SU-DHL-6 (cell line): ENCODE measurements at regions not wholly inside any gene's neighbourhood (a gene's known extent, or its start where the extent isn't known, plus 50 kb on each side); places are given as distances from the start of the nearest gene placed in this dataset.

Experiments
- H2AFZ ChIP-seq: fragments of 200-600 bp; sonication (generic); 2 replicates; pipeline ENCODE4 v1.6.1; 2014; ENCODE audit warnings: low read depth, mild to moderate bottlenecking, moderate library complexity, mixed read lengths, antibody characterized with exemption, low read length; ENCODE audit not compliant: severe bottlenecking
- H3F3A ChIP-seq: fragments of 200-600 bp; shearing (Covaris generic); 2 replicates; pipeline ENCODE4 v1.6.0; 2016; ENCODE audit warnings: antibody characterized with exemption, mild to moderate bottlenecking; ENCODE audit not compliant: insufficient read depth
- H3K27ac ChIP-seq: fragments of 200-600 bp; sonication (generic); 2 replicates; pipeline ENCODE4 v1.5.1; 2016; ENCODE audit warnings: low read depth, mild to moderate bottlenecking, low read length, moderate library complexity, mixed read lengths
- H3K27me3 ChIP-seq: fragments of 200-600 bp; sonication (generic), shearing (Covaris generic); 2 replicates; pipeline ENCODE4 v1.6.0; 2014; ENCODE audit warnings: mild to moderate bottlenecking, low read length
- H3K36me3 ChIP-seq: fragments of 200-600 bp; sonication (generic); 2 replicates; pipeline ENCODE4 v1.6.1; 2014; ENCODE audit warnings: mild to moderate bottlenecking, low read length, mixed read lengths
- H3K4me2 ChIP-seq: fragments of 300-600, 200-600 bp; shearing (Covaris generic), sonication (generic); 2 replicates; pipeline ENCODE4 v1.6.0; 2014; ENCODE audit warnings: low read length, low read depth, mild to moderate bottlenecking; ENCODE audit not compliant: poor library complexity, severe bottlenecking
- H3K4me3 ChIP-seq: fragments of 200-600 bp; sonication (generic); 2 replicates; pipeline ENCODE4 v1.5.1; 2014; ENCODE audit warnings: antibody characterized with exemption, low read length, mild to moderate bottlenecking, mixed read lengths; ENCODE audit not compliant: insufficient read depth, poor library complexity, severe bottlenecking
- H3K79me2 ChIP-seq: fragments of 200-600 bp; sonication (generic); 2 replicates; pipeline ENCODE4 v1.6.1; 2014; ENCODE audit warnings: mild to moderate bottlenecking, low read length, moderate library complexity; ENCODE audit not compliant: insufficient read depth
- H3K9ac ChIP-seq: fragments of 200-600 bp; sonication (generic); 2 replicates; pipeline ENCODE4 v1.7.0; 2014; ENCODE audit warnings: mild to moderate bottlenecking, low read length
- H3K9me2 ChIP-seq: fragments of 200-600 bp; sonication (generic); replicated peaks from 2 replicates; pipeline ENCODE4 v1.6.1; 2014; ENCODE audit warnings: low read length; ENCODE audit not compliant: insufficient read depth
- H3K9me3 ChIP-seq: fragments of 200-600 bp; sonication (generic); 2 replicates; pipeline ENCODE4 v1.6.1; 2014; ENCODE audit warnings: low read length, mixed read lengths; ENCODE audit not compliant: insufficient read depth
- H4K20me1 ChIP-seq: fragments of 200-600 bp; sonication (generic); 2 replicates; pipeline ENCODE4 v1.6.1; 2014; ENCODE audit warnings: low read depth, mild to moderate bottlenecking, antibody characterized with exemption, low read length, moderate library complexity, mixed read lengths
- CTCF ChIP-seq: fragments of 200-600 bp; sonication (generic); IDR thresholded peaks from one replicate; pipeline ENCODE4 v1.5.1; 2017; ENCODE audit warnings: antibody characterized with exemption, mild to moderate bottlenecking, low read length, moderate library complexity; ENCODE audit not compliant: insufficient read depth, poor library complexity, severe bottlenecking
- EZH2phosphoT487 ChIP-seq: fragments of 200-600 bp; sonication (generic), shearing (Covaris generic); conservative IDR thresholded peaks from 2 replicates; pipeline ENCODE4 v1.6.1; 2018; ENCODE audit warnings: mild to moderate bottlenecking, antibody characterized with exemption, low read length, moderate library complexity, mixed read lengths

- Histone ChIP-seq H3K9ac (no peak overlapping the region), H3K79me2 (no peaks in the 10 kb centered on the region), H3K27ac (no peak overlapping the region), H3K36me3 (no peaks in the 10 kb centered on the region), H3K9me2 (no peaks in the 10 kb centered on the region), H3K4me3 (no peak overlapping the region), H2AFZ (no peak overlapping the region), H4K20me1 (no peaks in the 10 kb centered on the region), H3K27me3 (no peaks in the 10 kb centered on the region), H3K9me3 (peaks cover 8% of the 10 kb centered on the region; the same call in 1 of the 2 replicates), H3K4me2 (no peak overlapping the region), H3F3A (no peaks in the 10 kb centered on the region; the same call in 1 of the 2 replicates)
- TF ChIP-seq CTCF (no peak), EZH2phosphoT487 (no peak)
Measured at GRCh38 chr2:155043097-155043496, 344.6 kb downstream of the KCNJ3 start.

GRCh38 chr2:155035308-155035707 is 336.8 kb downstream of the KCNJ3 start:
- no peak for TF ChIP-seq CTCF
- no peak for TF ChIP-seq EZH2phosphoT487
- Histone ChIP-seq H3K4me3 (no peak overlapping the region), H3K36me3 (no peaks in the 10 kb centered on the region), H3K79me2 (no peaks in the 10 kb centered on the region), H3K9me2 (no peaks in the 10 kb centered on the region), H3K9ac (no peak overlapping the region), H3K4me2 (no peak overlapping the region), H2AFZ (no peak overlapping the region), H3K27me3 (no peaks in the 10 kb centered on the region), H3K27ac (no peak overlapping the region), H3F3A (no peaks in the 10 kb centered on the region), H4K20me1 (no peaks in the 10 kb centered on the region), H3K9me3 (no peaks in the 10 kb centered on the region)

- Histone ChIP-seq H2AFZ (peak overlapping the region; percentile 39), H3K36me3 (no peaks in the 10 kb centered on the region), H3K4me2 (peak overlapping the region; percentile 50), H3F3A (no peaks in the 10 kb centered on the region), H3K4me3 (no peak overlapping the region), H3K9me2 (no peaks in the 10 kb centered on the region), H3K79me2 (no peaks in the 10 kb centered on the region), H3K27ac (no peak overlapping the region), H3K9ac (0 out of 2 replicates have a peak overlapping the region, but pooled peaks have one; percentile 5), H3K27me3 (no peaks in the 10 kb centered on the region), H4K20me1 (no peaks in the 10 kb centered on the region), H3K9me3 (no peaks in the 10 kb centered on the region)
- TF ChIP-seq EZH2phosphoT487 (no peak), CTCF (no peak)
Measured at GRCh38 chr2:155033652-155034051, 335.2 kb downstream of the KCNJ3 start.
